ENCODE measurements at regions not wholly inside any gene's neighbourhood (a gene's known extent, or its start where the extent isn't known, plus 50 kb on each side); places are given as distances from the start of the nearest gene placed in this dataset.
"Not testable (repeated sequence)": the region's sequence is repeated elsewhere in the genome, so short reads cannot be mapped to it uniquely, and the experiment has no call there.

DNA sequence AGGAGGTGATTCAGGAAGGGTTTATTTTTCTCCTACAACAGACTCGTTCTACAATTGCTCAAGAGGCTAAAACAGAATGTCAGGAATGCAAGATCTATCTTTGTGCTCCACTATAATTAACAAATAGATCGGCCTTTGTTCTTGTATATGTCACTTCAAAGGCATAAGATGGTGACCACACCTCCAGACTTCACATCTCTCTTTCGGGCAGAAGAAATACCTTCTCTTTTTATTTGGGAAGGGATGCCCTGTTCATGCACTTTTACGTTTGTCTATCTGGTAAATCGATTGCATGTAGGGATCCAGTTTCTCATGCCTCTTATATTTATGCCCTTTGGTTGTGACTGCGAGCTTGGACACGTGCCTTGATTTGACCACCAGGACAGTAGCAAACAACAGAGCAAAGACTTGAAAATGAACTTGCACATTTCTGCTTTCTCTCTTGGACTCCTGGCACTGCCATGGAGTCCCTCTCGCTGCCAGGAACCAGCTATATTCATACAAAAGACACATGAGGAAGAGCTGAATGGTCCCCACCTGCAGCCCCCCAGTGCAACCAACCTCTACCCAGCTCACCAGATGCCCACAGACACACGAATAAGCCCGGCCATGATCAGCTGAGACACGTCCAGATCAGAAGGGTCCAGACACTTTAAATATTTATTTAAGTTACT lies 219.8 kb upstream of the STXBP5 start:
- Histone ChIP-seq H3K9me3 (ENCODE audit: insufficient read depth, low read depth) (no peaks in the 10 kb centered on the region), H3K27me3 (ENCODE audit: insufficient read depth, low read depth) (no peaks in the 10 kb centered on the region), H3F3A (ENCODE audit: insufficient read depth, low read depth) (no peaks in the 10 kb centered on the region), H3K79me2 (ENCODE audit: low read depth) (no peaks in the 10 kb centered on the region), H3K4me1 (replicated peaks; ENCODE audit: insufficient read depth) (peaks cover 12% of the 10 kb centered on the region), H4K20me1 (ENCODE audit: insufficient read depth) (no peaks in the 10 kb centered on the region), H3K9me2 (ENCODE audit: insufficient read depth) (no peaks in the 10 kb centered on the region), H3K27ac (no peak overlapping the region), H3K36me3 (ENCODE audit: low read depth) (no peaks in the 10 kb centered on the region), H3K4me3 (no peak overlapping the region), H3K4me2 (no peak overlapping the region), H2AFZ (no peak overlapping the region)
- no TSS peak for BruUV-seq (replicated peaks)
- intact Hi-C loops (cut with micrococcal nuclease; ENCODE audit: unreplicated experiment), result no loop called here
- ChIA-PET POLR2A (ENCODE audit: unreplicated experiment) (interaction anchor here (0.9 kb wide), 1 partner anchor 94 kb away, joined by 8 read pairs; no protein-coding TSS in a partner anchor), CTCF (no interaction called here)
- no peak for TF ChIP-seq EZH2 (IDR thresholded peaks at IDR 0.05; ENCODE audit: low read depth)
- TF ChIP-seq, protein P1, sequence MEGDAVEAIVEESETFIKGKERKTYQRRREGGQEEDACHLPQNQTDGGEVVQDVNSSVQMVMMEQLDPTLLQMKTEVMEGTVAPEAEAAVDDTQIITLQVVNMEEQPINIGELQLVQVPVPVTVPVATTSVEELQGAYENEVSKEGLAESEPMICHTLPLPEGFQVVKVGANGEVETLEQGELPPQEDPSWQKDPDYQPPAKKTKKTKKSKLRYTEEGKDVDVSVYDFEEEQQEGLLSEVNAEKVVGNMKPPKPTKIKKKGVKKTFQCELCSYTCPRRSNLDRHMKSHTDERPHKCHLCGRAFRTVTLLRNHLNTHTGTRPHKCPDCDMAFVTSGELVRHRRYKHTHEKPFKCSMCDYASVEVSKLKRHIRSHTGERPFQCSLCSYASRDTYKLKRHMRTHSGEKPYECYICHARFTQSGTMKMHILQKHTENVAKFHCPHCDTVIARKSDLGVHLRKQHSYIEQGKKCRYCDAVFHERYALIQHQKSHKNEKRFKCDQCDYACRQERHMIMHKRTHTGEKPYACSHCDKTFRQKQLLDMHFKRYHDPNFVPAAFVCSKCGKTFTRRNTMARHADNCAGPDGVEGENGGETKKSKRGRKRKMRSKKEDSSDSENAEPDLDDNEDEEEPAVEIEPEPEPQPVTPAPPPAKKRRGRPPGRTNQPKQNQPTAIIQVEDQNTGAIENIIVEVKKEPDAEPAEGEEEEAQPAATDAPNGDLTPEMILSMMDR (conservative IDR thresholded peaks at IDR 0.05), result no peak
- peak in 1 of 2 experiments; percentile 66 for DNase-seq

DNA sequence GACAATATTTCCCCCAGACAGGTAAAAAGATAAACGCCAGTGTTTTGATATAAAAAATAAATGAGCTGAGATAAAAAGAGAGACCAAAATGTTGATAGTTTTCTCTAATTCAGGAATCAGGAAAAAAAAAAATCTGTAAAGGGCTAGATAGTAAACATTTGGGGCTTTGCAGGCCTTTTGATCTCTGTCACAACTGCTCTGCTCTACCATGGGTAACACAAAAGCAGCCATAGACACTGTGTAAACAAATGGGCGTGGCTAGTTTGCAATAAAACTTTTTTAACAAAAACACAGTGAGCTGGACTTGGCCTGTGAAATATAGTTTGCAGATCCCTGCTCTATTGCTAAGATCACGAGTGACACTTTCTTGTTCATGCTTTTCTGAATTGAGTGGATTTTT lies 219.1 kb upstream of the STXBP5 start:
- no peaks in the 10 kb centered on the region for H3K9me2 ChIP-seq (ENCODE audit: insufficient read depth)
- no peaks in the 10 kb centered on the region for H3F3A ChIP-seq (ENCODE audit: insufficient read depth, low read depth)
- H3K79me2 ChIP-seq (ENCODE audit: low read depth), result no peaks in the 10 kb centered on the region
- H4K20me1 ChIP-seq (ENCODE audit: insufficient read depth), result no peaks in the 10 kb centered on the region
- TF ChIP-seq, protein P1 (conservative IDR thresholded peaks at IDR 0.05), result no peak
- TF ChIP-seq EZH2 (IDR thresholded peaks at IDR 0.05; ENCODE audit: low read depth), result no peak
- H3K27ac ChIP-seq, result no peak overlapping the region
- POLR2A ChIA-PET (ENCODE audit: unreplicated experiment), result no interaction called here
- H3K4me1 ChIP-seq (replicated peaks; ENCODE audit: insufficient read depth), result peaks cover 12% of the 10 kb centered on the region
- H3K36me3 ChIP-seq (ENCODE audit: low read depth), result no peaks in the 10 kb centered on the region
- no peaks in the 10 kb centered on the region for H3K9me3 ChIP-seq (ENCODE audit: insufficient read depth, low read depth)
- no peak overlapping the region for H2AFZ ChIP-seq
- no peak overlapping the region for H3K4me2 ChIP-seq
- peak in 1 of 2 experiments; percentile 52 for DNase-seq
- CTCF ChIA-PET, result no interaction called here
- no peak overlapping the region for H3K4me3 ChIP-seq
- H3K27me3 ChIP-seq (ENCODE audit: insufficient read depth, low read depth), result no peaks in the 10 kb centered on the region
- intact Hi-C loops (cut with micrococcal nuclease; ENCODE audit: unreplicated experiment), result no loop called here
- no TSS peak for BruUV-seq (replicated peaks)

DNA sequence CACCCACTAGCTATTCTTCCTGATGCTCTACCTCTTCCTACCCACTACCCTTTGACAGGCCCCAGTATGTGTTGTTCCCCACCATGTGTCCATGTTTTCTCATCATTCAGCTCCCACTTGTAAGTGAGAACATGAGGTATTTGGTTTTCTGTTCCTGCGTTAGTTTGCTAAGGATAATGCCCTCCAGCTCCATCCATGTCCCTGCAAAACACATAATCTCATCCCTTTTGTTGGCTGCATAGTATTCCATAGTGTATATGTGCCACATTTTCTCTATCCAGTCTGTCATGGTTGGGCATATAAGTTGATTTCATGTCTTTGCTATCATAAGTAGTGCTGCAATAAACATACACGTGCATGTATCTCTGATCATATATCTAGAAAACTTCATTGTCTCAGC lies 218.3 kb upstream of the STXBP5 start:
- DNase-seq, result no peak
- CTCF ChIA-PET, result no interaction called here
- no TSS peak for BruUV-seq (replicated peaks)

DNA sequence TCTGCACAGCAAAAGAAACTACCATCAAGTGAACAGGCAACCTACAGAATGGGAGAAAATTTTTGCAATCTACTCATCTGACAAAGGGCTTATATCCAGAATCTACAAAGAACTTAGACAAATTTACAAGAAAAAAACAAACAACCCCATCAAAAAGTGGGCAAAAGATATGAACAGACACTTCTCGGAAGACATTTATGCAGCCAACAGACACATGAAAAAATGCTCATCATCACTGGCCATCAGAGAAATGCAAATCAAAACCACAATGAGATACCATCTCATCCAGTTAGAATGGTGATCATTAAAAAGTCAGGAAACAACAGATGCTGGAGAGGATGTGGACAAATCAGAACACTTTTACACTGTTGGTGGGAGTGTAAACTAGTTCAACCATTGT lies 216.3 kb upstream of the STXBP5 start:
- H3K36me3 ChIP-seq (ENCODE audit: low read depth); H3K9me3 ChIP-seq (ENCODE audit: insufficient read depth, low read depth); BruUV-seq (replicated peaks); intact Hi-C loops (cut with micrococcal nuclease; ENCODE audit: unreplicated experiment); H3F3A ChIP-seq (ENCODE audit: insufficient read depth, low read depth); H3K4me2 ChIP-seq; H4K20me1 ChIP-seq (ENCODE audit: insufficient read depth); H3K9me2 ChIP-seq (ENCODE audit: insufficient read depth); POLR2A ChIA-PET (ENCODE audit: unreplicated experiment); H3K27ac ChIP-seq; H3K79me2 ChIP-seq (ENCODE audit: low read depth); DNase-seq; H3K4me3 ChIP-seq; H2AFZ ChIP-seq; H3K27me3 ChIP-seq (ENCODE audit: insufficient read depth, low read depth); CTCF ChIA-PET: not testable (repeated sequence)
- H3K4me1 ChIP-seq (replicated peaks; ENCODE audit: insufficient read depth), result peaks cover 12% of the 10 kb centered on the region

More for the DNA sequence above, 218.3 kb upstream of the STXBP5 start:
- H3K79me2 ChIP-seq (ENCODE audit: low read depth), result no peaks in the 10 kb centered on the region
- H3F3A ChIP-seq (ENCODE audit: insufficient read depth, low read depth), result no peaks in the 10 kb centered on the region
- no peaks in the 10 kb centered on the region for H3K9me2 ChIP-seq (ENCODE audit: insufficient read depth)
- intact Hi-C loops (cut with micrococcal nuclease; ENCODE audit: unreplicated experiment), result no loop called here
- no peak overlapping the region for H3K4me2 ChIP-seq
- POLR2A ChIA-PET (ENCODE audit: unreplicated experiment), result no interaction called here
- no peak for TF ChIP-seq EZH2 (IDR thresholded peaks at IDR 0.05; ENCODE audit: low read depth)
- TF ChIP-seq, protein P1 (conservative IDR thresholded peaks at IDR 0.05), result no peak
- no peaks in the 10 kb centered on the region for H3K27me3 ChIP-seq (ENCODE audit: insufficient read depth, low read depth)
- H3K4me3 ChIP-seq, result no peak overlapping the region
- no peak overlapping the region for H3K27ac ChIP-seq
- H3K36me3 ChIP-seq (ENCODE audit: low read depth), result no peaks in the 10 kb centered on the region
- H3K4me1 ChIP-seq (replicated peaks; ENCODE audit: insufficient read depth), result peaks cover 12% of the 10 kb centered on the region
- no peak overlapping the region for H2AFZ ChIP-seq
- no peaks in the 10 kb centered on the region for H3K9me3 ChIP-seq (ENCODE audit: insufficient read depth, low read depth)
- H4K20me1 ChIP-seq (ENCODE audit: insufficient read depth), result no peaks in the 10 kb centered on the region
